ENCODE measurements at regions not wholly inside any gene's neighbourhood (a gene's known extent, or its start where the extent isn't known, plus 50 kb on each side); places are given as distances from the start of the nearest gene placed in this dataset.

- no peaks in the 10 kb centered on the region for H3K27me3 ChIP-seq (ENCODE audit: control insufficient read depth in 1 of 2, insufficient read depth in 2 of 2, low read length in 2 of 2)
Measured at GRCh38 chr19:27792576-27793127, 1420.3 kb downstream of the UQCRFS1 start.

GRCh38 chr19:27780367-27781075 is 1432.4 kb downstream of the UQCRFS1 start:
- no peak overlapping the region for H3K27ac ChIP-seq (ENCODE audit: low read depth, low read length)
- no peak overlapping the region for H3K9ac ChIP-seq (ENCODE audit: low read depth in 1 of 2, low read length in 2 of 2)
- H3K9me3 ChIP-seq (ENCODE audit: control insufficient read depth in 1 of 2, low read length in 2 of 2): peaks cover 17 to 27% of the 10 kb centered on the region in 2 donors
- H3K4me1 ChIP-seq (ENCODE audit: control insufficient read depth in 1 of 2, insufficient read depth in 2 of 2, low read length in 2 of 2): no peaks in the 10 kb centered on the region
- H3K4me3 ChIP-seq (ENCODE audit: low read depth in 1 of 2, low read length in 2 of 2): no peak overlapping the region
- no peaks in the 10 kb centered on the region for H3K27me3 ChIP-seq (ENCODE audit: control insufficient read depth in 1 of 2, insufficient read depth in 2 of 2, low read length in 2 of 2)
- peaks cover 0 to 3% of the 10 kb centered on the region in 2 donors for H3K36me3 ChIP-seq (ENCODE audit: control insufficient read depth in 1 of 2, insufficient read depth in 2 of 2, low read length in 2 of 2)

More at GRCh38 chr19:27792576-27793127, 1420.3 kb downstream of the UQCRFS1 start:
- peaks cover 0 to under 1% of the 10 kb centered on the region in 2 donors for H3K9me3 ChIP-seq (ENCODE audit: control insufficient read depth in 1 of 2, low read length in 2 of 2)
- peak overlapping the region; percentile 80 to 96 for H3K9ac ChIP-seq (ENCODE audit: low read depth in 1 of 2, low read length in 2 of 2)
- peaks cover 0 to under 1% of the 10 kb centered on the region in 2 donors for H3K36me3 ChIP-seq (ENCODE audit: control insufficient read depth in 1 of 2, insufficient read depth in 2 of 2, low read length in 2 of 2)
- peak overlapping the region; percentile 87 to 100 for H3K4me3 ChIP-seq (ENCODE audit: low read depth in 1 of 2, low read length in 2 of 2)
- H3K4me1 ChIP-seq (ENCODE audit: control insufficient read depth in 1 of 2, insufficient read depth in 2 of 2, low read length in 2 of 2): peaks cover 10 to 15% of the 10 kb centered on the region in 2 donors
- no peak overlapping the region for H3K27ac ChIP-seq (ENCODE audit: low read depth, low read length)

GRCh38 chr19:27779954-27780353 is 1433.0 kb downstream of the UQCRFS1 start:
- H3K27ac ChIP-seq (ENCODE audit: low read depth, low read length): no peak overlapping the region
- H3K36me3 ChIP-seq (ENCODE audit: control insufficient read depth in 1 of 2, insufficient read depth in 2 of 2, low read length in 2 of 2): peaks cover 0 to 3% of the 10 kb centered on the region in 2 donors
- H3K9ac ChIP-seq (ENCODE audit: low read depth in 1 of 2, low read length in 2 of 2): no peak overlapping the region
- no peaks in the 10 kb centered on the region for H3K4me1 ChIP-seq (ENCODE audit: control insufficient read depth in 1 of 2, insufficient read depth in 2 of 2, low read length in 2 of 2)
- peaks cover 18 to 31% of the 10 kb centered on the region in 2 donors for H3K9me3 ChIP-seq (ENCODE audit: control insufficient read depth in 1 of 2, low read length in 2 of 2)
- H3K4me3 ChIP-seq (ENCODE audit: low read depth in 1 of 2, low read length in 2 of 2): no peak overlapping the region
- H3K27me3 ChIP-seq (ENCODE audit: control insufficient read depth in 1 of 2, insufficient read depth in 2 of 2, low read length in 2 of 2): no peaks in the 10 kb centered on the region

- Histone ChIP-seq H3K9ac (ENCODE audit: low read depth in 1 of 2, low read length in 2 of 2) (no peak overlapping the region), H3K36me3 (ENCODE audit: control insufficient read depth in 1 of 2, insufficient read depth in 2 of 2, low read length in 2 of 2) (peaks cover 3 to 6% of the 10 kb centered on the region in 2 donors), H3K4me1 (ENCODE audit: control insufficient read depth in 1 of 2, insufficient read depth in 2 of 2, low read length in 2 of 2) (no peaks in the 10 kb centered on the region), H3K4me3 (ENCODE audit: low read depth in 1 of 2, low read length in 2 of 2) (no peak overlapping the region), H3K27me3 (ENCODE audit: control insufficient read depth in 1 of 2, insufficient read depth in 2 of 2, low read length in 2 of 2) (no peaks in the 10 kb centered on the region), H3K27ac (ENCODE audit: low read depth, low read length) (no peak overlapping the region), H3K9me3 (ENCODE audit: control insufficient read depth in 1 of 2, low read length in 2 of 2) (peaks cover 40 to 50% of the 10 kb centered on the region in 2 donors)
Measured at GRCh38 chr19:27777726-27778125, 1435.2 kb downstream of the UQCRFS1 start.

GRCh38 chr19:27777242-27777641 is 1435.7 kb downstream of the UQCRFS1 start:
- Histone ChIP-seq H3K36me3 (ENCODE audit: control insufficient read depth in 1 of 2, insufficient read depth in 2 of 2, low read length in 2 of 2) (peaks cover 3 to 6% of the 10 kb centered on the region in 2 donors), H3K9me3 (ENCODE audit: control insufficient read depth in 1 of 2, low read length in 2 of 2) (peaks cover 44 to 54% of the 10 kb centered on the region in 2 donors), H3K4me1 (ENCODE audit: control insufficient read depth in 1 of 2, insufficient read depth in 2 of 2, low read length in 2 of 2) (no peaks in the 10 kb centered on the region), H3K27ac (ENCODE audit: low read depth, low read length) (no peak overlapping the region), H3K27me3 (ENCODE audit: control insufficient read depth in 1 of 2, insufficient read depth in 2 of 2, low read length in 2 of 2) (no peaks in the 10 kb centered on the region), H3K4me3 (ENCODE audit: low read depth in 1 of 2, low read length in 2 of 2) (no peak overlapping the region), H3K9ac (ENCODE audit: low read depth in 1 of 2, low read length in 2 of 2) (no peak overlapping the region)

- Histone ChIP-seq H3K4me3 (ENCODE audit: low read depth in 1 of 2, low read length in 2 of 2) (no peak overlapping the region), H3K9me3 (ENCODE audit: control insufficient read depth in 1 of 2, low read length in 2 of 2) (peaks cover 49 to 55% of the 10 kb centered on the region in 2 donors), H3K4me1 (ENCODE audit: control insufficient read depth in 1 of 2, insufficient read depth in 2 of 2, low read length in 2 of 2) (no peaks in the 10 kb centered on the region), H3K27ac (ENCODE audit: low read depth, low read length) (no peak overlapping the region), H3K36me3 (ENCODE audit: control insufficient read depth in 1 of 2, insufficient read depth in 2 of 2, low read length in 2 of 2) (peaks cover 3 to 6% of the 10 kb centered on the region in 2 donors), H3K9ac (ENCODE audit: low read depth in 1 of 2, low read length in 2 of 2) (no peak overlapping the region), H3K27me3 (ENCODE audit: control insufficient read depth in 1 of 2, insufficient read depth in 2 of 2, low read length in 2 of 2) (no peaks in the 10 kb centered on the region)
Measured at GRCh38 chr19:27776524-27776923, 1436.4 kb downstream of the UQCRFS1 start.

- no peaks in the 10 kb centered on the region for H3K4me1 ChIP-seq (ENCODE audit: control insufficient read depth in 1 of 2, insufficient read depth in 2 of 2, low read length in 2 of 2)
Measured at GRCh38 chr19:27776020-27776419, 1436.9 kb downstream of the UQCRFS1 start.

GRCh38 chr19:27775395-27775794 is 1437.6 kb downstream of the UQCRFS1 start:
- Histone ChIP-seq H3K27ac (ENCODE audit: low read depth, low read length) (no peak overlapping the region), H3K36me3 (ENCODE audit: control insufficient read depth in 1 of 2, insufficient read depth in 2 of 2, low read length in 2 of 2) (peaks cover 3 to 6% of the 10 kb centered on the region in 2 donors), H3K4me3 (ENCODE audit: low read depth in 1 of 2, low read length in 2 of 2) (no peak overlapping the region), H3K4me1 (ENCODE audit: control insufficient read depth in 1 of 2, insufficient read depth in 2 of 2, low read length in 2 of 2) (no peaks in the 10 kb centered on the region), H3K9ac (ENCODE audit: low read depth in 1 of 2, low read length in 2 of 2) (no peak overlapping the region), H3K9me3 (ENCODE audit: control insufficient read depth in 1 of 2, low read length in 2 of 2) (peaks cover 54 to 65% of the 10 kb centered on the region in 2 donors), H3K27me3 (ENCODE audit: control insufficient read depth in 1 of 2, insufficient read depth in 2 of 2, low read length in 2 of 2) (no peaks in the 10 kb centered on the region)

More at GRCh38 chr19:27776020-27776419, 1436.9 kb downstream of the UQCRFS1 start:
- H3K9ac ChIP-seq (ENCODE audit: low read depth in 1 of 2, low read length in 2 of 2): no peak overlapping the region
- no peaks in the 10 kb centered on the region for H3K27me3 ChIP-seq (ENCODE audit: control insufficient read depth in 1 of 2, insufficient read depth in 2 of 2, low read length in 2 of 2)
- no peak overlapping the region for H3K4me3 ChIP-seq (ENCODE audit: low read depth in 1 of 2, low read length in 2 of 2)
- H3K9me3 ChIP-seq (ENCODE audit: control insufficient read depth in 1 of 2, low read length in 2 of 2): peaks cover 54 to 60% of the 10 kb centered on the region in 2 donors
- peaks cover 3 to 6% of the 10 kb centered on the region in 2 donors for H3K36me3 ChIP-seq (ENCODE audit: control insufficient read depth in 1 of 2, insufficient read depth in 2 of 2, low read length in 2 of 2)
- H3K27ac ChIP-seq (ENCODE audit: low read depth, low read length): no peak overlapping the region

GRCh38 chr19:27774827-27775226 is 1438.1 kb downstream of the UQCRFS1 start:
- peaks cover 54 to 65% of the 10 kb centered on the region in 2 donors for H3K9me3 ChIP-seq (ENCODE audit: control insufficient read depth in 1 of 2, low read length in 2 of 2)
- H3K27ac ChIP-seq (ENCODE audit: low read depth, low read length): no peak overlapping the region
- peaks cover 3 to 6% of the 10 kb centered on the region in 2 donors for H3K36me3 ChIP-seq (ENCODE audit: control insufficient read depth in 1 of 2, insufficient read depth in 2 of 2, low read length in 2 of 2)
- no peak overlapping the region for H3K9ac ChIP-seq (ENCODE audit: low read depth in 1 of 2, low read length in 2 of 2)
- no peaks in the 10 kb centered on the region for H3K4me1 ChIP-seq (ENCODE audit: control insufficient read depth in 1 of 2, insufficient read depth in 2 of 2, low read length in 2 of 2)
- H3K27me3 ChIP-seq (ENCODE audit: control insufficient read depth in 1 of 2, insufficient read depth in 2 of 2, low read length in 2 of 2): no peaks in the 10 kb centered on the region
- no peak overlapping the region for H3K4me3 ChIP-seq (ENCODE audit: low read depth in 1 of 2, low read length in 2 of 2)

GRCh38 chr19:27774337-27774736 is 1438.6 kb downstream of the UQCRFS1 start:
- Histone ChIP-seq H3K9me3 (ENCODE audit: control insufficient read depth in 1 of 2, low read length in 2 of 2) (peaks cover 57 to 65% of the 10 kb centered on the region in 2 donors), H3K27ac (ENCODE audit: low read depth, low read length) (no peak overlapping the region), H3K36me3 (ENCODE audit: control insufficient read depth in 1 of 2, insufficient read depth in 2 of 2, low read length in 2 of 2) (peaks cover 3 to 6% of the 10 kb centered on the region in 2 donors), H3K4me1 (ENCODE audit: control insufficient read depth in 1 of 2, insufficient read depth in 2 of 2, low read length in 2 of 2) (no peaks in the 10 kb centered on the region), H3K9ac (ENCODE audit: low read depth in 1 of 2, low read length in 2 of 2) (no peak overlapping the region), H3K4me3 (ENCODE audit: low read depth in 1 of 2, low read length in 2 of 2) (no peak overlapping the region), H3K27me3 (ENCODE audit: control insufficient read depth in 1 of 2, insufficient read depth in 2 of 2, low read length in 2 of 2) (no peaks in the 10 kb centered on the region)
